Stimulated activated CD4-positive, alpha-beta T cell treated with anti-CD3 and anti-CD28 coated beads, TNF-alpha, amount 100 ng/mL, for 24 hours (primary cell): ENCODE measurements at regions not wholly inside any gene's neighbourhood (a gene's known extent, or its start where the extent isn't known, plus 50 kb on each side); places are given as distances from the start of the nearest gene placed in this dataset.
"Not testable (repeated sequence)": the region's sequence is repeated elsewhere in the genome, so short reads cannot be mapped to it uniquely, and the experiment has no call there.

Experiments used
- DNase-seq, 3 experiments: peaks; one replicate each; pipeline ENCODE4 v3.0.0-alpha.2; 2020; ENCODE audit warnings: low read depth in 3 of 3

DNA sequence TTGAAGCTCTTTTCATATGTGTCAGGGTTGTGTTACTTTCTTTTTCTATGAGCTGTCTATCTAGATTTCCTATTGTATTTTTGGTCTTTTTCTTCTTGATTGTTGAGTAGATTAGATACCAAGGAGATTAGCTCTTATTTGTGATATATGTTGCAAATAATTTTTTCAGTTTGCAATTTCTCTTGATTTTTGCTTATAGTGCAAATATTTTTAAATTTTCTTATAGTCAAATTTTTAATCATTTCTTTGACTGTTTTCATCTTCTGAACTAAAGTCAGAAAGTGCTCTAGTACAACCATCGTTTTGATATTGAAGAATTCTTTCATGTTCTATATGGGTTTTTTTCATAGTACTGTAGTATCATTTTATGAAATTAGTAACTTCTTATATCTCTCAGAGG, 193.7 kb downstream of the OSTF1 start:
- no peak for DNase-seq

DNA sequence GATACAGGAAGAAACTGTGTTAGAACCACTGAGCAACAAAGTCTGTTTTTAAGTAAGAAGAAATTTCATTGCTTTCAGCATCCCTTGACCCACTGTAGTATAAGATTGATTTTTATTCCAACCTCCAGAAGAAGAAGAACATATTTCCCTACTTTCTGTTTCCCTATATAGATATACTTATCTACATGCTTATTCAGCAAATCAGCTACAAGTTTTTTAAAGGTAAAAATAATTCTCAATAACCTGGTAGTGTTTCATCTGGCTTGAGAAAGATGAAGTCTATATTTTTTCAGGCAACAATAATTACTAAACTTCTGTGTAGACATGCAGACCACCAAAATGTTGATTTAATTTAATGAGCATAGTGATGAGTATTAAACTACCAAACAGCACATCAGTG, 201.0 kb downstream of the OSTF1 start:
- DNase-seq, result no peak

DNA sequence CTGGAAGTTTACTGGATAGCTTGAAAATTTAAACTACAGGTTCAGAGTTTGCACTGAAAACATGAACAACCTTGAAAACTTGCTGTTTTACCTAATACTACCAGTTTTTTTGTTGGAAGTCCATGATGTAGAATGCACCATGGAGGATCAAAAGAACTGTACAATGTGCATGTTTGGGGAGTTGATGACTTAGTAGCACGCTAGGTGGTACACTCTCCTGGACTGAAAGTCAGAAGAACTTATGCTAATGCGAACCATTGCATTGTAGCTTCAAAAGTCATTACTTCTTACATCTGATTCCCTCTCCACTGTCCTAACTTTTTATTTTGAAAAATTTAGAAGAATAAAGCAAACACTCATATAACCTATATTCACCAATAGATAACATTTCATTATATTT, 211.0 kb downstream of the OSTF1 start:
- no peak for DNase-seq

DNA sequence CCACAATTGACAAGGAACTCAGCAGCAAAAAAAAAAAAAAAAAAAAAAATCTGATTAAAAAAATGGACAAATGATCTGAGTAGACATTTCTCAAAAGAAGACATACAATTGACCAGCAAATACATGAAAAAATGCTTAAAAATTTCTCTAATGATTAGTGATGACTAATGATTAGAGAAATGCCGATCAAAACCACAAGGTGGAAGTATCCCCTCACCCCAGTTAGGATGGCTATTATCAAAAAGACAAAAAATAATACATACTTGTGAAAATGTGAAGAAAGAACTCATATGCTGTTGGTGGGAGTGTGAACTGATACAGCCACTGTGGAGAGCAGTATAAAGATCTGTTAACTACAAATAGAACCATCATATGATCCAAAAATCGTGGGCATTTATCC, 245.3 kb downstream of the OSTF1 start:
- DNase-seq, result no peak

DNA sequence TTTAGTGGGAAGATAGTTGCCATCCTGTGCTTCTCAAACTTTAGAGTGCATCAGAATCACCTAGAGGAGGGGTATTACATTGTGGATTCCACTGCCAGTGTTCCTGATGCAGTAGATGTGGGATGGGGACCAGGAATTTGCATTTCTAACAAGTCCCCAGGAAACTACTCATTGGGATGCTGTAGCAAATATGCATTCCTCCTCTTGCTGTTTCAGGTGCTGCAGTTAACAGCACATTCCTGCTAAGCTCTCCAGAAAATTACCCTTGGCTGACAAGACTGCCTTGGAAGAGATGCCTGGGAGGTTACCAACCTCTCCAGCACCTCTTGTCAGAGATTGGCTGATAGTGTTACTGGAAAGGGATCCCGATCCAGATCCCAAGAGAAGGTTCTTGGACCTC, 270.5 kb downstream of the OSTF1 start:
- DNase-seq, result no peak

DNA sequence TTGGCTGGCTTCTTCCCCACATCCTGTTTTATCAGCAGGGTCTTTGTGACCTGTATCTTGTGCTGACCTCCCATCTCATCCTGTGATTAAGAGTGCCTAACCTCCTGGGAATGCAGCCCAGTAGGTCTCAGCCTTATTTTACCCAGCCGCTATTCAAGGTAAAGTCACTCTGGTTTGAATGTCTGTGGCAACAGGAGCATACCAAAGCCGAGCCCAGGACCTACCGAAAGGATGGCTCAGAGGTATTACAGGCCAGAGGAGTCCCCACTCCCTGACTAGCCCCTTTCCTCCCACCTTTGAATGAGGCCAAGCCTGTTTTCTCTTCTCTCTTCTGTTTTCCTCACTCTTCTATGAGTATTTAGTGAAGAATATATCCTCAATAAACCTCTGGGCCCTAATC, 271.3 kb downstream of the OSTF1 start:
- DNase-seq, result no peak

DNA sequence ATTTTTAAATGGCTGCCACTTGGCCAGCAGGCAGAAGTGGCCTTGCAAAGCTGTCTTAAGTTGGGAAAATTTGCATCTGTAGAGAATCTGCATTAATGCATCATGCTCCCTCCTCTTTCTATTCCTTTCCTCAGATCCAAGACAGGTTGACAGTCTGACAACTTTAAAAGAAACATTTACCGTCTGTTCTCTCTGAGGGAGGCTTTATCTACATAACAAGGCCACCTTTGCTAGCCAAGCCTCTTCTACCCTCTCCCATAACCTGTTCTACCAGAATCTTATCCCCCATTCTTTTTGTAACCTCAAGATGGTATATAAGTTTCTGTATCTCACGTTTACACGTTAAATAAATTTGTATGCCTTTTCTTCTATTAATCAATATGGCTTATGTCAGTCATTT, 271.9 kb downstream of the OSTF1 start:
- no peak for DNase-seq

DNA sequence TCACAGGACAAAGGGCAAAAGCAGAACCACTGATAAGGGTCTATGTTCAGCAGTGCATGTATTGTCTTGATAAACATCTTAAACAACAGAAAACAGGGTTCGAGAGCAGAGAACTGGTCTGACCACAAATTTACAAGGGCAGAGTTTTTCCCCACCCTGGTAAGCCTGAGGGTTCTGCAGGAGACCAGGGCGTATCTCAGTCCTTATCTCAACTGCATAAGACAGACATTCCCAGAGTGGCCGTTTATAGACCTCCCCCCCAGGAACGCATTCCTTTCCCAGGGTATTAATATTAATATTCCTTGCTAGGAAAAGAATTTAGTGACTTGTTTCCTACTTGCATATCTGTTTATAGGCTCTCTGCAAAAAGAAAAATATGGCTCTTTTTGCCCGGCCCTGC, 274.1 kb downstream of the OSTF1 start:
- DNase-seq, result not testable (repeated sequence)

DNA sequence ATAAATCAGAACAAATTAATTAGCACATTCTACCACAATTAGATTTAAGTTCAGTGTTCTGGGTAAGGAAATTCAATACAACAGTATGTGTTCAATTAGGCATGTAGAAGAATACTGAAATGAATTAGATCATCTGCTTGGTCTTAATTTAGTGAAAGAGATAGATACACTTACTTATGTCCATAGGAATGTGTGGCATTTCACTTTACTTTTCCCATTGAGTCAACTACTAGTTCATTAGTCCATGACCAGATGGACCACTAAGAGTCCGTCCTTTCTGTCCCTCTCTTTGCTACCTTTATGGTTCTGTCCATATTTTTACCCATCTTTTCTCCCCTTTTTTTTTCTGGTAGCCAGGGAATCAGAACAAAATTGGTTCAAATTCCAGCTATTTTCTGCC, 276.9 kb downstream of the OSTF1 start:
- no peak for DNase-seq

DNA sequence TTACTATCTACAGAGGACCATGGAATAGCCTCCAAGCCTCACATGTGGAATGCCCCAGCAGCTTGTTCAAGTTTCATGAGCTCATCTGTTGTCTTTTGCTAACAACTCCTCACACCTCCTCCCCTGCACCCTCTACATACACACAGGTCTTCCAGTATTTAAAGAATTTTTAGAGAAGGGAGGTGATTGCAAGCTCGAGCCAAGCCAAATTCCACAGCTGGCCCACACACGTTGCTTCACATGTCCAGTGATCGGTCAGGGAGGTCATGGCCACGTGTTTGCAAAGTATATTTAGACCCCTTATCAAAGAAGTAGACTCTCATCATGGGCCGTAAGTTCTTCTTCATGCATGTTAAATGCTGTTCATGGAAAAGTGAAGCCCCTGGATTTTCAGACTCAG, 281.7 kb downstream of the OSTF1 start:
- DNase-seq, result no peak

DNA sequence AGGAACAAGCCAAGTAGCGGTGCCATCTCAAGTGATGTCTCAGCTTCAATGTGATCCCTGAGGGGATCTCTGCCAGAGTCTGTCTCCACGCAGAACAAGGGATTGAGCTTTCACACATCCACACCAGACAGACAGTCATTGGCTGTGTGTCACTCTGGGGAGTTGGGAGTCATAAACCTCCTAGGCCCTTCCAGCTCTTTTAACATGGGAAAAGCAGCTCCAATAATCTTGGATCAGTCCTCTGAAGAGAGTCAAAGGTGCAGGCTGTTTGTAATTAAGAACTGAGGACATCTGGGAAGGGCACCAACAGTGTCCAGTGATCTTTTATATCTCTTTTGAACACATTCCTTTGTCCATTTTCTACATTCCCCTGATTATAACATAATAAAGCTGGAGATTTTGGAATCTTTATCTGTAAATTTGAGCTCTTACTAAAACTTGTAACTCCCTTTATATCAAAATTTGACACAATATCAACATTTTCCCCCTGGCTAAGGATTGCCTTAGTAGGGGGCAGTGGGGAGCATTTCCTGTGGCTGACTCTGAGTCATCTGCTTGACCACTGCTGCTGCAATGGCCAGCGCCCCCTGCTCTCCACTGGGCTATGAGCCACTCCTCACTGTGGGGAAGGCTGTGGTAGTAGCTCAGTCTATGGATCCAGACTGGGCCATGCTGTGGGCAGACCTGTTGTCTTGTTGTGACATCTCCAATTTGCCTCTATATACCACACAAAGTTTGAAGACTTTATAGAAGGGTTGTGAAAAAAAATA, 284.4 kb downstream of the OSTF1 start:
- no peak for DNase-seq

DNA sequence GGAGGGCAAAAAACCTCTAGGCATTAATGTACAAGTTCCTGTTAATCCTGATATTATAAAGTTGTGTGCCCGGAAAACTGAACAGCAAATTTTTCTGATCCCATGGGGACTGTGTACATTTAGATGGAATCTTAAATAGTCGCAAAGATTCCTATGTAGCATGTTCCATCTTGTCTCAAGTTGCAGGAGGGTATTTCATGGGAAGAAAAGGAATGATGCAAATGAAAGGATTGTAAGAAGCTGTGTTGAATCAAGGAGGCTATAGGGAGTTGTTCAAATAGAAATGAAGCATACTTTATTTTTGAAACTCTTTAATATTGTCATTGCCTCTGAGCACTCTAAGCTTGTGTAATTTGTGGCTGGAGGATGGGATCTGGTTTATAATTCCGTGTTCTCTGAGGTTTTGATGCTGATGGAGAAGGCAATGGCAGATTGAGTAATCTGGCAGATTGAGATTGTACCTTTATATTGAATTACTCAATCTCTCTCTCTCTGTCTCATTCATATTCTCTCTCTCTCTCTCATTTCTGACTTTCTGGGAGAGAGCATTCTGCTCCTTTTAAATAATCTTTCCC, 288.5 kb downstream of the OSTF1 start:
- DNase-seq, result no peak

DNA sequence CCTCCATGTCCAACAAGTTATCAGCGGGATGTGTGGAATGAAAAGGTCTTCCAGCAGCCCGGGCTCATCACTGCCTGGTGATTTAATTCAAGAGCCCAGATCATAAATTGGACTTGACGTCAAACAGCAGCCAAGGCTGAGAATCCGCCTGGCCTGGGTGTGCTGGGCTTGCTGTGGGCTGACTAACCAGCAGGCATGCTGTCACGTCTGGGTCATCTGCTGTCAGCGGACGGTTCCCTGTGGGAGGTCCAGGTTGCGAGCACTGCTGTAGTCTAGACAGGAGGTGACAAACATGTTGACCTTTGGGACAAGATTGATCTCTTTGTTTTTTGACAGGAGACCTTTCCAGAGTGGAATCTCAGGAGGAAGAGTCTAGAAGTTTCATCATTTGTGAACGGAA, 289.7 kb downstream of the OSTF1 start:
- no peak for DNase-seq

DNA sequence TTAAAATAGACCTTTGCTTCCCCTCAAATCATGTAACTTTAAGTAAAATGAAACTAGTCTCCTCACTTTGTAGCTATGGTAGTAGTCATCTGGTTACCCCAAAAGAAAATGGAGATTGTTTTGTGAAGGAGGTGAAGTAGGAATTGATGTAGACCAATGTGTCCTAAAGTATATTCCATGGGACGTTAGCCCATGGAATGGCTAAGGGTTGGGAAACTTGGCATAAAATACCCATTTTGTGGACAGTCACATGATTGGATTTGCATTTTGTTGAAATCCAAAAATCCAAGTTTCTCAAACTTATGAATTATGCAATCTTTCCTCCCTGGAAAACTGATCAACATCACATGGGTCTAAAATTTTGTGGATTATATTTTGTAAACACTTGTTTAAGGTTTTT, 290.6 kb downstream of the OSTF1 start:
- no peak for DNase-seq

DNA sequence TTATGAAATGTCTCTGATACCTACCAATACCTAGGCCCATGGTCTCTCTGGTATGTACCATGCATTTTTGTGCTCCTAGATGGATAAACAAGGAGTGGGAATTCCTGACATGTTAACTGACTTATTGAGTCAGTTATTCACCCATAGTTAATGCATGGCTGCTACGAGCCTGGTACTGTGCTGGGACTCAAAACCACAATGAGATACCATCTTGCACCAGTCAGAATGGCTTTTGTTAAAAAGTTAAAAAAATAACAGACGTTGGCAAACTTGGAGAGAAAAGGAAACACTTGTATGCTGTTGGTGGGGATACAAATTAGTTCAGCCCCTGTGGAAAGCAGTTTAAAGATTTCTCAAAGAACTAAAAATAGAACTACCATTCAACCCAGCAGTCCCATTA, 293.8 kb downstream of the OSTF1 start:
- no peak for DNase-seq

DNA sequence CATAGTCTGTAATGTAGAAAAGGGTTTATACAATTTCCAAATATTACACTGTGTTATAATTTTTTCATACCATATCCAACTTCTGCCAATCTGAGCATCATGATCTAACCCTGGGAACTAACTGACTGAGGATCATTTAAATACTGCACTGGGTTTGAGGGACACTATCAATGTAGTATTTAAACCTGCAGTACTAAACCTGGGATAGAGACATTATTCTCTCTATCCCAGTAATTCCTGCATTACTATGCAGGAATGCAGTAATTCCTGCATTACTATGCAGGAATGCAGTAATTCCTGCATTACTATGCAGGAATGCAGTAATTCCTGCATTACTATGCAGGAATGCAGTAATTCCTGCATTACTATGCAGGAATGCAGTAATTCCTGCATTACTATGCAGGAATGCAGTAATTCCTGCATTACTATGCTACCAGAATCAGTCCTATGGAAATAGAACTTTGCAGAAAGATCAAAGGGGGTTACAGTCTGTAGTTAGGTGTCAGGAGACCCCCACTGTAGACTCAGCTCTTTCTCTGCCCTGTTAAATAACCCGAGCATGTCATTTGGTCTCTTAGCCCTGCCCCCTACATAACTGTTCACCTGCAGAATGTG, 295.2 kb downstream of the OSTF1 start:
- not testable (repeated sequence) for DNase-seq

DNA sequence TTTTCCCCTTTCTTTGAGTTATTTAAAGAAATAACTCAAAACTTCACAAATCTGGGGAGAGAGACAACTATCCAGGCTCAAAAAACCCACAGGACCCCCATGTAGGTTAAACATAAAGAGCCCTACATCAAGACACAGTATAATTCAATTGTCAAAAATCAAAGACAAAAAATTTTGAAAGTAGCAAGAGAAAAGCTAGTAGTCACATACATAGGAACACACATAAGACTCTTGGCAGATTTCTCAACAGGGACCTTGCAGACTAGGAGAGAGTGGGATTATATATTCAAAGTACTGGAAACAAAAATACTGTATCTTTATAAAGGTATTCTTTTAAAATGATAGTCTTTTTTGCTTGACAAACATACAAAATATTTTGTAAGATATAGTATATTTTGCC, 296.9 kb downstream of the OSTF1 start:
- no peak for DNase-seq

DNA sequence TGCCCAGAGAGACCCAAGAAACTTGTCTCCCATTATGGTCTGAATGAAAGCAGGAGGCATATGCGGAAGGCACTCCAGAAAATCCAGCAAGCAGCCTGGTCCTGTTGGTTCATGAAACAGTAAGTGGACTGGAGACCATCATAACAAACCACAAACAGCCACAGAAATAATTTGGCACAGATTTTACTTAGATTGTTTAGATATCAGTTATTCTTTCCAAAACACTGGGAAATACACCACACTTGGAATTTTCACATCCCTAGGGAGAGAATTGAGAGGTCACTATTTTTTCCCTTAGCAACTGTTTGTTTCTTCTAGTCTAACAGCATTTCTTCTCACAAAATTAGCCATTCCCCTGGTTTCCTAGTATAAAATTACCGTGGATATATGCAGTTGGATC, 300.8 kb downstream of the OSTF1 start:
- DNase-seq, result no peak

DNA sequence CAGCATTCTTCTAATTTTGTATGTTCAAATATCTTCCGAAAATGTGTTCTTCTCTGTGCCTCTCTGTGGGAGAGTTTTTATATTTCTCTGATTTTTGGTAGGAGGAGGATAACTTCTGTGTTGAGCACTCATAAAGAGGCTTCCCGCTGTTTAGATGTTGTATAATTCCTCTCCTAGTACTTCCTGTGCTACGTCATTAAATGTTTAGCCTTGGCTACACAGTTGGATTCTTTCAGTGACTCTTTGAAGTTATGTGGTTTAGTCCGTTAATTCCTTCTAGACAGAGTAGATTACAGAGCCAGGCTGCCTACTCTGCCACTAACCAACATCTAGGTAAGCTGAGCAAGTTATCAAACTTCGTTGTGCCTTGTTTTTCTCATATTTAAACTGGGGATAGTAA, 302.6 kb downstream of the OSTF1 start:
- no peak for DNase-seq

DNA sequence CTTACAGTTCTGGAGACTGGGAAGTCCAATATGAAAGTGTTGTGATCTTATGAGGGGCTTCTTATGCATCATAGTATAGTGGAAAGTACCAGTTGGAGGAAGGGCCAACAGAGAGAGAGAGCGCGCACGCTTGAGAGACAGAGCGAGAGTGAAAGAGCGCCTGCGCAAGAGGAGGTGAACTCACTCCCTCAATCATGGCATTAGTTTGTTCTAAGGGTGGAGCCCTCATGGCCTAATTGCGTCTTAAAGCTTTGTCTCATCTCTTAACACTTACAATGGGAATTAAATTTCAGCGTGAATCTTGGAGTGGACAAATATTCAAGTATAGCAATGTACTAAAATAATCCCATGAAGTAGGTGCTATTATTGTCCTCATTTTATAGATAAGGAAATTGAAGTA, 303.2 kb downstream of the OSTF1 start:
- no peak for DNase-seq

DNA sequence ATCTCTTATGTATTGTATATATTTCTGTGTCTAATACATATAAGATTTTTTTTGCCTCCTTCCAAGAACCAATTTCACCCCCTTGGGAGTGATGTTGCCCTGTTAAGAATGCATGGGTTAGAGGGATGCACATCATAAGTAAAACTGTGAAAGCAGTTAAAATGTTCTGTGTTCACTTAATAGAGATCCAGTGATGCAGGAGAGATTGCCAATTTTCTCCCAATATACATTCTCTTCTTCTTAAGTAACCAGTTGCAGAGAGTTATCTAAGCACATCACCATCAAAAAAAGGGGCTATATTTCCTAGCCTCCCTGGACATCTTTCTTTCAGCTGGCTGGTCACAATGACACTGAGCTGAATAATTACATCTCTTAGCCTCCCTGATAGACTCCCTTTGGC, 307.0 kb downstream of the OSTF1 start:
- no peak for DNase-seq

DNA sequence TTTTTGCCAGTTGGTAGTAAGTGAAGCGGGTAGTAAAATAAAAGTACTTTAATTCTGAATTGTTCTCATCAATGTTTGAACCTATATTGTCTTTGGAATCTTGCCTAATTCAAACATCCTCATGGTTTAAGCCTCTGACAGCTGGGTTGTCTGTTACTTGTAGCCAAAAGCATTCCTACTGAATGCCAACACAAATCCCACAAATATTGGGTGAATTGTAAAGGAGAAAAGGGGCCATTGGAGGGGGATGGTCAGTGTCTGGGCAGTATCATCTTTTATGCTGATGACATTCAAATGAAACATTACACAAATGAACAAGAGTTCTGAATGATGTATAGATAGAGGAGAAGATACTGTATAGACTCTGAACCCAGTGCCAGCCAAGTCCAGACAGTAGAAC, 309.5 kb downstream of the OSTF1 start:
- no peak for DNase-seq

DNA sequence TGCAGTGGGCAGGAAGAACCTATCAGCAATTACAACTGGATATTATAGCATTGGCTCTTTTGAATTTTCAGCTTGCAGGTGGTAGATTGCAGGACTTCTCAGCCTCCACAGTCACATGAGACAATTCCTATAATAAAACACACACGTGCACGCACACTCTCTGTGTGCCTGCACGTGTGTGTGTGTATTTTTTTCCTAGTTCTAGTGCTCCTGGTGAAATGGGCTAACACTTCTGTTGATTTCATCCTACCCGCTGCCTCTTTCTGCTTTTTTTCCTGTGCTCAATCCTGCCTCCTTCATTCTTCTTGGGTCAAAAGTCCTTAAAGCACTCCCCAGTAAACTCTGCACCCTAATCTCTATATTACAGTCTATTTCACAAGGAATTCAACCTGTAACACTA, 320.1 kb downstream of the OSTF1 start:
- no peak for DNase-seq

DNA sequence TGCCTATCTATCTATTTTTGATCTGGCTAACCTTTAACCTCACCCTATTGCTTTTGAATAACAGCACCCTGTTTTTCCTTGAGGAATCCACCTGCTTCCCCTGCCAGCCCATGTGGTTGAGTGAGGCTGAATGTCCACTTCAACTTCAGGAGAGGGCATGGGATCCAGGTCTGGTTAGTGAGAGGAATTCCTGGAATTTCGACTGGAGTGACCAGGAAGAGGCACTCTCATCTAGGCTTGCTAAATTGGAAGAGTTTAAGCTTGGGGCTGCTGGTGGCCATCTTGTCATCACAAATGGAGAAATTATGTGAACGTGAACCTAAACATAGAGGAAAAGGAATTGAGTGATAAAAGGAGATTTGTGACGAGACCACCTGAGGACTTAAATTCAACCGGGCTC, 322.1 kb downstream of the OSTF1 start:
- no peak for DNase-seq
